Liver (tissue), 3 donors: ENCODE measurements at regions not wholly inside any gene's neighbourhood (a gene's known extent, or its start where the extent isn't known, plus 50 kb on each side); places are given as distances from the start of the nearest gene placed in this dataset.

Experiments used
- EGR1 ChIP-seq, 2 donors: IDR thresholded peaks; 2 replicates each; pipeline ENCODE4 v1.6.1; 2016 to 2018; ENCODE audit warnings: antibody characterized with exemption in 2 of 2, low read depth in 2 of 2
- FOXA1 ChIP-seq: IDR thresholded peaks from 2 replicates; pipeline ENCODE4 v1.6.1; 2016; ENCODE audit warnings: antibody characterized with exemption
- GABPA ChIP-seq, 2 donors: IDR thresholded peaks in 1 of 2; conservative IDR thresholded peaks in 1 of 2; 2 replicates each; pipeline ENCODE4 v1.6.1; 2016; ENCODE audit warnings: antibody characterized with exemption in 2 of 2, mild to moderate bottlenecking in 1 of 2, moderate library complexity in 1 of 2
- HNF4G ChIP-seq: IDR thresholded peaks from 2 replicates; pipeline ENCODE4 v1.6.1; 2016; ENCODE audit warnings: antibody characterized with exemption
- JUND ChIP-seq, 2 donors: IDR thresholded peaks; 2 replicates each; pipeline ENCODE4 v1.6.1; 2016; ENCODE audit warnings: antibody characterized with exemption in 2 of 2
- NR2F2 ChIP-seq: IDR thresholded peaks from 2 replicates; pipeline ENCODE4 v1.6.1; 2016; ENCODE audit warnings: antibody characterized with exemption
- SP1 ChIP-seq: IDR thresholded peaks from 2 replicates; pipeline ENCODE4 v1.6.1; 2018; ENCODE audit warnings: antibody characterized with exemption, mild to moderate bottlenecking
- TAF1 ChIP-seq: conservative IDR thresholded peaks from 2 replicates; pipeline ENCODE4 v1.6.1; 2016; ENCODE audit warnings: antibody characterized with exemption, mild to moderate bottlenecking
- YY1 ChIP-seq: IDR thresholded peaks from 2 replicates; pipeline ENCODE4 v1.6.1; 2016; ENCODE audit warnings: antibody characterized with exemption, mild to moderate bottlenecking
- TF ChIP-seq, protein P1 (sequence below): fragments of 150-350 bp; IDR thresholded peaks from 2 replicates; pipeline ENCODE4 v1.5.1; 2017; ENCODE audit warnings: improper control_type of control experiment, low read depth, low read length; ENCODE audit not compliant: missing input control
- donor health status: healthy.
- donor health status: healthy.

GRCh38 chr1:218739426-218739825 lies 394.3 kb downstream of the TGFB2 start:
- no peak for TF ChIP-seq GABPA (IDR thresholded peaks at IDR 0.05 in 1 of 2, conservative IDR thresholded peaks at IDR 0.05 in 1 of 2)
- TF ChIP-seq JUND (IDR thresholded peaks at IDR 0.05), result no peak
- TF ChIP-seq TAF1, result no peak
- TF ChIP-seq, protein P1, sequence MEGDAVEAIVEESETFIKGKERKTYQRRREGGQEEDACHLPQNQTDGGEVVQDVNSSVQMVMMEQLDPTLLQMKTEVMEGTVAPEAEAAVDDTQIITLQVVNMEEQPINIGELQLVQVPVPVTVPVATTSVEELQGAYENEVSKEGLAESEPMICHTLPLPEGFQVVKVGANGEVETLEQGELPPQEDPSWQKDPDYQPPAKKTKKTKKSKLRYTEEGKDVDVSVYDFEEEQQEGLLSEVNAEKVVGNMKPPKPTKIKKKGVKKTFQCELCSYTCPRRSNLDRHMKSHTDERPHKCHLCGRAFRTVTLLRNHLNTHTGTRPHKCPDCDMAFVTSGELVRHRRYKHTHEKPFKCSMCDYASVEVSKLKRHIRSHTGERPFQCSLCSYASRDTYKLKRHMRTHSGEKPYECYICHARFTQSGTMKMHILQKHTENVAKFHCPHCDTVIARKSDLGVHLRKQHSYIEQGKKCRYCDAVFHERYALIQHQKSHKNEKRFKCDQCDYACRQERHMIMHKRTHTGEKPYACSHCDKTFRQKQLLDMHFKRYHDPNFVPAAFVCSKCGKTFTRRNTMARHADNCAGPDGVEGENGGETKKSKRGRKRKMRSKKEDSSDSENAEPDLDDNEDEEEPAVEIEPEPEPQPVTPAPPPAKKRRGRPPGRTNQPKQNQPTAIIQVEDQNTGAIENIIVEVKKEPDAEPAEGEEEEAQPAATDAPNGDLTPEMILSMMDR, result no peak
- TF ChIP-seq SP1, result no peak
- TF ChIP-seq HNF4G, result no peak
- no peak for TF ChIP-seq FOXA1
- TF ChIP-seq NR2F2, result no peak
- TF ChIP-seq YY1, result no peak
- no peak for TF ChIP-seq EGR1 (IDR thresholded peaks at IDR 0.05; ENCODE audit: low read depth in 2 of 2)
